ENCODE measurements at regions not wholly inside any gene's neighbourhood (a gene's known extent, or its start where the extent isn't known, plus 50 kb on each side); places are given as distances from the start of the nearest gene placed in this dataset.

DNA sequence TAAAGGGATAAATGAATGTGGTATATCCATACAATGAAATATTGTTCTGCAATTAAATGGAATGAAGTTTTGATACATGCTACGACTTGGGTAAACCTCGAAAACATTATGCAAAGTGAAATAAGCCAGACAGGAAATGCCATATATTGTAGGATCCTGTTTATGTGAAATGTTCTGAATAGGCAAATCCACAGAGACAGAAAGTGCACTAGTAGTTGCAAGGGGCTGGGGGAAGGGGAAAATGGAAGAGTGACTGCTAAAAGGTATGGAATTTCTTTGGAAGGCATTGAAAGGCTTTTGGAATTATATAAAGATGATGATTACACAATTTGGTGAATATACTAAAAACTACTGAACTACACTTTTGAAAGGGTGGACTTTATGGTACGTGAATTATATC is 97.0 kb downstream of the FOXD1 start:
- Mint-ChIP-seq H3K4me1 (no peaks in the 10 kb centered on the region), H3K27me3 (peaks cover 26 to 51% of the 10 kb centered on the region in 2 donors), H3K4me3 (no peak overlapping the region), H3K9me3 (peaks cover 28 to 38% (median 36%) of the 10 kb centered on the region in 3 donors), H3K36me3 (peaks cover 7% of the 10 kb centered on the region), H3K27ac (no peak overlapping the region)
- Histone ChIP-seq H3K36me3 (ENCODE audit: control insufficient read depth in 2 of 2, extremely low read depth in 1 of 2, insufficient read depth in 1 of 2, low read length in 1 of 2) (no peaks in the 10 kb centered on the region), H3K27ac (ENCODE audit: low read length) (no peak overlapping the region), H3K27me3 (replicated peaks in 1 of 2; ENCODE audit: control insufficient read depth in 2 of 2, extremely low read depth in 1 of 2, insufficient read depth in 2 of 2, low read length in 1 of 2) (peaks cover 2 to 10% of the 10 kb centered on the region in 2 experiments), H3K9me3 (peaks cover 7% of the 10 kb centered on the region), H3K4me3 (ENCODE audit: control insufficient read depth in 1 of 2, extremely low read depth in 1 of 2, low read length in 1 of 2) (no peak overlapping the region), H3K4me1 (ENCODE audit: control insufficient read depth in 1 of 2, extremely low read depth in 1 of 2, insufficient read depth in 2 of 2, low read length in 2 of 2) (no peaks in the 10 kb centered on the region)
- ChIA-PET POLR2A (no interaction called here), CTCF (no interaction called here)
- 65% methylated on average over 2 of the region's 3 CpGs for WGBS (ENCODE audit: insufficient coverage)
- DNase-seq (no peak), ATAC-seq (replicated peaks in 1 of 4) (no peak)

- no peak overlapping the region for H3K27ac Mint-ChIP-seq
- DNase-seq, result no peak
- peaks cover 7% of the 10 kb centered on the region for H3K9me3 ChIP-seq
- H3K36me3 Mint-ChIP-seq, result peaks cover 7% of the 10 kb centered on the region
- no peaks in the 10 kb centered on the region for H3K4me1 ChIP-seq (ENCODE audit: control insufficient read depth in 1 of 2, extremely low read depth in 1 of 2, insufficient read depth in 2 of 2, low read length in 2 of 2)
- H3K36me3 ChIP-seq (ENCODE audit: control insufficient read depth in 2 of 2, extremely low read depth in 1 of 2, insufficient read depth in 1 of 2, low read length in 1 of 2), result no peaks in the 10 kb centered on the region
- WGBS (ENCODE audit: insufficient coverage), result no CpG with 5 or more reads among the region's 1 CpG
- ChIA-PET POLR2A (no interaction called here), CTCF (no interaction called here)
- no peak overlapping the region for H3K27ac ChIP-seq (ENCODE audit: low read length)
- ATAC-seq (replicated peaks in 1 of 4), result no peak
- H3K4me3 Mint-ChIP-seq, result no peak overlapping the region
- H3K4me3 ChIP-seq (ENCODE audit: control insufficient read depth in 1 of 2, extremely low read depth in 1 of 2, low read length in 1 of 2), result no peak overlapping the region
- H3K27me3 Mint-ChIP-seq, result peaks cover 41 to 68% of the 10 kb centered on the region in 2 donors
- peaks cover 35 to 49% (median 47%) of the 10 kb centered on the region in 3 donors for H3K9me3 Mint-ChIP-seq
- H3K27me3 ChIP-seq (replicated peaks in 1 of 2; ENCODE audit: control insufficient read depth in 2 of 2, extremely low read depth in 1 of 2, insufficient read depth in 2 of 2, low read length in 1 of 2), result peaks cover 8 to 10% of the 10 kb centered on the region in 2 experiments
- no peaks in the 10 kb centered on the region for H3K4me1 Mint-ChIP-seq
Observed at GRCh38 chr5:73346878-73347408, 101.6 kb downstream of the FOXD1 start.

- H3K4me1 Mint-ChIP-seq, result no peaks in the 10 kb centered on the region
- H3K4me3 Mint-ChIP-seq, result no peak overlapping the region
- Histone ChIP-seq H3K27ac (ENCODE audit: low read length) (no peak overlapping the region), H3K4me3 (ENCODE audit: control insufficient read depth in 1 of 2, extremely low read depth in 1 of 2, low read length in 1 of 2) (no peak overlapping the region), H3K36me3 (ENCODE audit: control insufficient read depth in 2 of 2, extremely low read depth in 1 of 2, insufficient read depth in 1 of 2, low read length in 1 of 2) (no peaks in the 10 kb centered on the region), H3K9me3 (no peaks in the 10 kb centered on the region), H3K27me3 (replicated peaks in 1 of 2; ENCODE audit: control insufficient read depth in 2 of 2, extremely low read depth in 1 of 2, insufficient read depth in 2 of 2, low read length in 1 of 2) (peaks cover 10 to 19% of the 10 kb centered on the region in 2 experiments), H3K4me1 (ENCODE audit: control insufficient read depth in 1 of 2, extremely low read depth in 1 of 2, insufficient read depth in 2 of 2, low read length in 2 of 2) (no peaks in the 10 kb centered on the region)
- peaks cover 3% of the 10 kb centered on the region for H3K36me3 Mint-ChIP-seq
- POLR2A ChIA-PET, result no interaction called here
- no peak overlapping the region for H3K27ac Mint-ChIP-seq
- H3K9me3 Mint-ChIP-seq, result peaks cover 29 to 40% (median 38%) of the 10 kb centered on the region in 3 donors
- peaks cover 52 to 73% of the 10 kb centered on the region in 2 donors for H3K27me3 Mint-ChIP-seq
- DNase-seq, result no peak
- no peak for ATAC-seq (replicated peaks in 1 of 4)
- CTCF ChIA-PET, result no interaction called here
- 88% methylated on average over 2 of the region's 5 CpGs for WGBS (ENCODE audit: insufficient coverage)
Observed at GRCh38 chr5:73344835-73345234, 103.7 kb downstream of the FOXD1 start.

DNA sequence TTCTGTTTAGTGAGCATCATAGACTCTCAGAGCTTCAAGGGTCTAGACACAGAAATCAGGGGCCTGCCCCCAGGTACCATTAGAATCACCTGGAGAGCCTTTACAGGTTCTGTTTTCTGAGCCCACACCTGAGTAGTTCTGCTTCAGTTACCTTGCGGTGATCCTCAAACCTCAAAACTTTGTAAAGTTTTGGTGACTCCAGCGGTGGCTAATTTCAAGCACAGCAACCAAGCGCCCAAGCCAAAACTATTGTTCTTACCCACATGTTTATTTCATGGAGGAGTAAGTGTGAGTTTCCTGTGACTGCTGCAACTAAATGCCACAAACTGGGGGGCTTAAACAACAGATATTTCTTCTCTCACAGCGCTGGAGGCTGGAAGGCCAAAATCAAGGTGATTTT is 108.9 kb downstream of the FOXD1 start:
- Mint-ChIP-seq H3K27ac (no peak overlapping the region), H3K4me3 (no peak overlapping the region), H3K4me1 (no peaks in the 10 kb centered on the region), H3K36me3 (no peaks in the 10 kb centered on the region), H3K27me3 (peaks cover 66 to 71% of the 10 kb centered on the region in 2 donors), H3K9me3 (no peaks in the 10 kb centered on the region)
- CTCF ChIA-PET, result no interaction called here
- Histone ChIP-seq H3K36me3 (ENCODE audit: control insufficient read depth in 2 of 2, extremely low read depth in 1 of 2, insufficient read depth in 1 of 2, low read length in 1 of 2) (no peaks in the 10 kb centered on the region), H3K4me3 (ENCODE audit: control insufficient read depth in 1 of 2, extremely low read depth in 1 of 2, low read length in 1 of 2) (no peak overlapping the region), H3K27me3 (replicated peaks in 1 of 2; ENCODE audit: control insufficient read depth in 2 of 2, extremely low read depth in 1 of 2, insufficient read depth in 2 of 2, low read length in 1 of 2) (peaks cover 11 to 41% of the 10 kb centered on the region in 2 experiments), H3K4me1 (ENCODE audit: control insufficient read depth in 1 of 2, extremely low read depth in 1 of 2, insufficient read depth in 2 of 2, low read length in 2 of 2) (no peaks in the 10 kb centered on the region), H3K27ac (ENCODE audit: low read length) (no peak overlapping the region), H3K9me3 (no peaks in the 10 kb centered on the region)
- DNase-seq, result no peak
- POLR2A ChIA-PET, result no interaction called here
- ATAC-seq (replicated peaks in 1 of 4), result no peak
- 80% methylated on average over 1 of the region's 4 CpGs for WGBS (ENCODE audit: insufficient coverage)

DNA sequence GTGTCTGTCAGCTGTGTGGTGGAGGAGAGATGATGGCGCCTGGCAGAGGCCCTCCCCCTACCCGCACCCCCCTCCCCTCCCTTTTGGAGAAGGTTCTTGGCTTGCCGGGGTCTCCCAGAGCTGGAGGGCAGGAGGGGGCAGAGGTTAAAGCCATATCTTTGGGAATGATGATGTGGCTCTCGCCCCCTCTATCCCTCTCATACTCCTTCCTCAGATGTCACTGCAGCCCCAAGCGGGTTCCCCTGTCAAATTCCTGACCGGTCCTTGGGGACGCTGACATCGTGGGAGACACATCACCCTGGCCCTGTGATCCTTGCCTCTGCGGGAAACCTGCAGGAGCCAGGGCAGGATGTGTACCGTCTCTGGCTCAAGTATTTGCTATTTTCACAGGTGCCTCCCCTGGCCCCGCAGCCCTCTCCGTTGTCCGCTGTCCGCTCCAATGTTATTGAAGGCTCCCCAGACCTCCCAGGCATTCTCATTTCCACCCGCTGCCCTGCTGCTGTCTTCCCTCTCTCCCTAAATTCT is 109.5 kb downstream of the FOXD1 start:
- ChIA-PET CTCF (no interaction called here), POLR2A (no interaction called here)
- Histone ChIP-seq H3K27me3 (replicated peaks in 1 of 2; ENCODE audit: control insufficient read depth in 2 of 2, extremely low read depth in 1 of 2, insufficient read depth in 2 of 2, low read length in 1 of 2) (peaks cover 11 to 41% of the 10 kb centered on the region in 2 experiments), H3K4me1 (ENCODE audit: control insufficient read depth in 1 of 2, extremely low read depth in 1 of 2, insufficient read depth in 2 of 2, low read length in 2 of 2) (no peaks in the 10 kb centered on the region), H3K36me3 (ENCODE audit: control insufficient read depth in 2 of 2, extremely low read depth in 1 of 2, insufficient read depth in 1 of 2, low read length in 1 of 2) (no peaks in the 10 kb centered on the region), H3K4me3 (ENCODE audit: control insufficient read depth in 1 of 2, extremely low read depth in 1 of 2, low read length in 1 of 2) (no peak overlapping the region), H3K27ac (ENCODE audit: low read length) (no peak overlapping the region), H3K9me3 (no peaks in the 10 kb centered on the region)
- Mint-ChIP-seq H3K36me3 (no peaks in the 10 kb centered on the region), H3K9me3 (no peaks in the 10 kb centered on the region), H3K4me1 (no peaks in the 10 kb centered on the region), H3K27me3 (peaks cover 66 to 72% of the 10 kb centered on the region in 2 donors), H3K27ac (no peak overlapping the region), H3K4me3 (no peak overlapping the region)
- DNase-seq, result no peak
- WGBS (ENCODE audit: insufficient coverage), result 81% methylated on average over 10 of the region's 15 CpGs
- ATAC-seq (replicated peaks in 1 of 4), result no peak

DNA sequence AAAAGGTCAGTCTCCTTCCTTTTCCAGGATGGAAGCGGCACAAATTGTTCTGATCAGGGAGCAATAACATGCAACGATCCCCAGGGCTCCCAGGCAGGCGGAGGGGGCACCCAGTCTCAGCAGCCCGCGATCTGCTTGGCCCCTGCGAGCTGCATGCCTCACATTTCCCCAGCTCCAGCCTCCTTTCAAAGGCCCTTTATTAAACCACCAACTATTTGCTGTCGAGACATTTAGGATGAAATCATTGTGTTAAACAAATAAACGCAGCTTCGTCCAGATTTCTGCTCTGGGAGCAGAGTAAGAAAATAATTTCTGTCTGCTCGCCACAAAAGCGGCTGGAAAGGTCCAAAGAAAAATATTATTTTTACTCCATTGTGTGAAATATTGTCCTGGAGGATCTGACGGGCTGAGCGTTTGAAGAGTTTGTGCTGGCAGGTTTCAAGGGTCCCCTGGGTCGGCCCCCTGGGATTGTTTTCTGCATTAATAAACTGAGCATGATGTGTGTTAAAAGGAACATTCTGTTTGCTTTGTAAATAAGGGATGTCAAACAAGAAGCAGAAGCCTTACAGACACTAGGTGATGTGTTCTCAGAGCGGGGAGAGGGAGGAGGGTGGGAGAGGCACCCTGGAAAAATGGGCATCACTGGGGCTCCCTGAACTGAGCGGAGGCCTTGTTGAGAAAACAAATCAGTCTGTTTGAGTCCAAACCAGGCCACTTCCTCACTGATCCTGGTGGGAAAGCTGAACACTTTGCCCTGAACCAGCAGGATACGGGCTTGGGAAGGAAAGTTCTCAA is 110.1 kb downstream of the FOXD1 start:
- Mint-ChIP-seq H3K4me3 (no peak overlapping the region), H3K27ac (no peak overlapping the region), H3K4me1 (no peaks in the 10 kb centered on the region), H3K36me3 (no peaks in the 10 kb centered on the region), H3K27me3 (peaks cover 66 to 76% of the 10 kb centered on the region in 2 donors), H3K9me3 (no peaks in the 10 kb centered on the region)
- no peaks in the 10 kb centered on the region for H3K4me1 ChIP-seq (ENCODE audit: control insufficient read depth in 1 of 2, extremely low read depth in 1 of 2, insufficient read depth in 2 of 2, low read length in 2 of 2)
- no peak overlapping the region for H3K27ac ChIP-seq (ENCODE audit: low read length)
- no peaks in the 10 kb centered on the region for H3K9me3 ChIP-seq
- 63% methylated on average over 9 of the region's 17 CpGs for WGBS (ENCODE audit: insufficient coverage)
- peaks cover 8 to 41% of the 10 kb centered on the region in 2 experiments for H3K27me3 ChIP-seq (replicated peaks in 1 of 2; ENCODE audit: control insufficient read depth in 2 of 2, extremely low read depth in 1 of 2, insufficient read depth in 2 of 2, low read length in 1 of 2)
- DNase-seq, result no peak
- ATAC-seq (replicated peaks in 1 of 4), result no peak
- ChIA-PET CTCF (no interaction called here), POLR2A (no interaction called here)
- H3K36me3 ChIP-seq (ENCODE audit: control insufficient read depth in 2 of 2, extremely low read depth in 1 of 2, insufficient read depth in 1 of 2, low read length in 1 of 2), result no peaks in the 10 kb centered on the region
- H3K4me3 ChIP-seq (ENCODE audit: control insufficient read depth in 1 of 2, extremely low read depth in 1 of 2, low read length in 1 of 2), result no peak overlapping the region
